B cell (primary cell): ENCODE measurements at regions not wholly inside any gene's neighbourhood (a gene's known extent, or its start where the extent isn't known, plus 50 kb on each side); places are given as distances from the start of the nearest gene placed in this dataset.

Experiments used
- CTCF ChIP-seq: fragments of 200-600 bp; IDR thresholded peaks from one replicate; pipeline ENCODE4 v1.8.0; 2022; ENCODE audit warnings: antibody characterized with exemption, mild to moderate bottlenecking
- EZH2 ChIP-seq: IDR thresholded peaks from 2 replicates; pipeline ENCODE4 v1.6.1; 2012; ENCODE audit warnings: borderline replicate concordance, low read depth, mild to moderate bottlenecking, moderate library complexity, low read length; ENCODE audit not compliant: insufficient read depth, poor library complexity, severe bottlenecking

DNA sequence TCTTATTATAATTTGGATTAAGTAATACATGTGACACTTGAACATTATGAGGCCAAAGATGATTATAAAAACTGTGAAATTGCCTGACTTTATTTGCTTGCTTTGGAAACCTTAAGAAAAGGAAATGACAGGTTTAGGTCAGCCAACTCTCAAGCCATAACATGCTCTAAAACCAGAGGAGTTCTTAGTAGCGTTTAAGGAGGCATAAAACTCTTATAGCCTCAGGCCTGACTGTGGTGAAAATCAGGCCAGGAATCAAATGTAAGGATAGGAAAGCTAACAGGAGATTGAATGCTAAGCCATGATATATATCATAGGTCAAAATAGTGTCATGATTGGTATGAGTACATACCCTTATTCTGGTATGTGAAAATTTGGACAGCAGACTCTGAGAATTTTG is 1142.4 kb upstream of the MIR17HG start:
- no peak for TF ChIP-seq CTCF
- no peak for TF ChIP-seq EZH2
